ENCODE measurements at regions not wholly inside any gene's neighbourhood (a gene's known extent, or its start where the extent isn't known, plus 50 kb on each side); places are given as distances from the start of the nearest gene placed in this dataset.

DNA sequence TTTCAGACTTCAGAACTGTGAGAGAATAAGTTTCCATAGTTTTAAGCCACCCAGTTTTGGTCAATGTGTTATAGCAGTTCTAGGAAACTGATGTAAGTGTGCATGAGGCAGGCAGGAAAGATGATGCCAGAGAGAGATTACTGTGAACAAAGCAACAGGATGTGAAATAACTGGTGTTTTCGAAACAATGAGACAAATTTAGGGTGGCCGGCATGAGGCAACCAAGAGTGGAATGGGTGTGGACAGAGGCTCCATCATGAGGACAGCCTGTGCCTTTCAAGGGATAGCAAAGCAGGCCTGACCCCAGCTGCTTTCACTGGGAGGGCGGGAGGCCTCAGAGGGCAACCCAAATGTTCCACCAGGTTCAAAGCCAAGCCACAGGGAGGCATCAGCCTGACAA is 67.3 kb upstream of the UCN3 start:
- H3K4me3 ChIP-seq = no peak overlapping the region
- intact Hi-C loops (cut with DNase I, micrococcal nuclease) = no loop called here

DNA sequence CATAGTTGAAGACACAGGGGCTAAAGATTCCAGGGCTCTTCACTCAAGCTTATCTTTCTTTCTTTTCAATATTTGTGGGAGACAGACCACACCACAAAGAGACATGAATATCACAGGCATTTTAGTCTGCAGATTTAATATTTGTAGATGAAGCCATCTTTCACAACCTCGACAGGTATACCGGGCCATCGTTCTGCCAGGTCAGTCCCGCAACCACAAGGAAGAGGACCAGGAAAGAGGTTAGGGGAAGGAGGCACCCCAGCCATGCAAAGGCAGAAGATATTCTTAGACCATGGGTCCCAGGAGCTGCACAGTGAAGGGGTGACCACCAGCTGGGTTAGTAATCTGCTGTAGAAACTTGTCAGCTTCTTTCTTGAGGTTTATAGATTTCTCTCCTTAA is 66.8 kb upstream of the UCN3 start:
- Histone ChIP-seq H3K36me3 (ENCODE audit: low read depth) (no peaks in the 10 kb centered on the region), H3K4me3 (no peak overlapping the region), H3K4me1 (ENCODE audit: low read depth) (no peaks in the 10 kb centered on the region), H3K9me3 (no peaks in the 10 kb centered on the region)
- TF ChIP-seq, protein P1, sequence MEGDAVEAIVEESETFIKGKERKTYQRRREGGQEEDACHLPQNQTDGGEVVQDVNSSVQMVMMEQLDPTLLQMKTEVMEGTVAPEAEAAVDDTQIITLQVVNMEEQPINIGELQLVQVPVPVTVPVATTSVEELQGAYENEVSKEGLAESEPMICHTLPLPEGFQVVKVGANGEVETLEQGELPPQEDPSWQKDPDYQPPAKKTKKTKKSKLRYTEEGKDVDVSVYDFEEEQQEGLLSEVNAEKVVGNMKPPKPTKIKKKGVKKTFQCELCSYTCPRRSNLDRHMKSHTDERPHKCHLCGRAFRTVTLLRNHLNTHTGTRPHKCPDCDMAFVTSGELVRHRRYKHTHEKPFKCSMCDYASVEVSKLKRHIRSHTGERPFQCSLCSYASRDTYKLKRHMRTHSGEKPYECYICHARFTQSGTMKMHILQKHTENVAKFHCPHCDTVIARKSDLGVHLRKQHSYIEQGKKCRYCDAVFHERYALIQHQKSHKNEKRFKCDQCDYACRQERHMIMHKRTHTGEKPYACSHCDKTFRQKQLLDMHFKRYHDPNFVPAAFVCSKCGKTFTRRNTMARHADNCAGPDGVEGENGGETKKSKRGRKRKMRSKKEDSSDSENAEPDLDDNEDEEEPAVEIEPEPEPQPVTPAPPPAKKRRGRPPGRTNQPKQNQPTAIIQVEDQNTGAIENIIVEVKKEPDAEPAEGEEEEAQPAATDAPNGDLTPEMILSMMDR (IDR thresholded peaks at IDR 0.05) = no peak
- ATAC-seq = no peak
- intact Hi-C loops (cut with DNase I, micrococcal nuclease) = no loop called here
- no peak for DNase-seq

More for the DNA sequence above, 67.3 kb upstream of the UCN3 start:
- ATAC-seq = no peak
- Histone ChIP-seq H3K4me1 (ENCODE audit: low read depth) (no peaks in the 10 kb centered on the region), H3K36me3 (ENCODE audit: low read depth) (no peaks in the 10 kb centered on the region), H3K9me3 (no peaks in the 10 kb centered on the region)
- TF ChIP-seq, protein P1 (IDR thresholded peaks at IDR 0.05) = no peak
- DNase-seq = no peak

DNA sequence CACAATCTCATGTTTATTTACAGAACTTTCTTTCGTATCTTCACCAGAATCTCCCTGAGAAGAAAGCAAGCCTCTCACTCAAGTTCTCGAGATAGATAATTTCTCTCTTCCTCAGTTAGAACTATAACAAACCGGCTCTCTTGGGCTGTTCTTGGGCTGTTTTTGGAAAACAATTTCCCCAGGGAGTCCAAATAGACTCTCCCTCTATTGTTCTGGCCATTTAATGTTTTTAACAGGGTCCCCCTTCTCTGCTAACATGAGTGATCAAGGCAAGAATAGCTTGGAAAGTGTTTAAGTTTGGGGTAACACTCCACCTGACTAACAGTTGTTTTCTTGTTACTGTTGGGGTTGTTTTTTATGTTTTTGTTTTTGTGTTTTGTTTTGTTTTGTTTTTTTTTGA is 64.8 kb upstream of the UCN3 start:
- DNase-seq (no peak), ATAC-seq (no peak)
- intact Hi-C loops (cut with DNase I, micrococcal nuclease) = no loop called here
- H3K4me1 ChIP-seq (ENCODE audit: low read depth) = no peaks in the 10 kb centered on the region
- no peaks in the 10 kb centered on the region for H3K36me3 ChIP-seq (ENCODE audit: low read depth)
- H3K9me3 ChIP-seq = no peaks in the 10 kb centered on the region
- no peak overlapping the region for H3K4me3 ChIP-seq
- TF ChIP-seq, protein P1 (IDR thresholded peaks at IDR 0.05) = no peak

DNA sequence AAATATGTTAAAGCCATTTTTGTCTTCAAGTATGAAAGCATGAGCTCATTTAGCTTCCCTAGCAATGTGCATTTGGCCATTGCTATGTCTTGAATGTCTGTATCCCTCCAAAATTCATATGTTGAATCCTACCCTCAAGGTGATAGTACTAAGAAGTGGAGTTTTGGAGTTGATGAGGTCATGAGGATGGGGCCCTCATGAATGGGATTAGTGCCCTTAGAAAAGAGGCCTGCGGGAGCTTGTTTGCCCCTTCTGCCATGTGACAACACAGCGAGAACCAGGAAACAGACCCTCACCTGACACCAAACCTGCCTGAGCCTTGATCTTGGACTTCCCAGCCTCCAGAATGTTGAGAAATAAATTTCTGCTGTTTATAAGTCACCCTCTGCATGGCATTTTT is 61.3 kb upstream of the UCN3 start:
- ATAC-seq = no peak
- H3K9me3 ChIP-seq = no peaks in the 10 kb centered on the region
- intact Hi-C loops (cut with DNase I, micrococcal nuclease) = no loop called here
- H3K4me3 ChIP-seq = no peak overlapping the region
- TF ChIP-seq, protein P1 (IDR thresholded peaks at IDR 0.05) = no peak
- H3K4me1 ChIP-seq (ENCODE audit: low read depth) = no peaks in the 10 kb centered on the region
- no peaks in the 10 kb centered on the region for H3K36me3 ChIP-seq (ENCODE audit: low read depth)
- DNase-seq = no peak

DNA sequence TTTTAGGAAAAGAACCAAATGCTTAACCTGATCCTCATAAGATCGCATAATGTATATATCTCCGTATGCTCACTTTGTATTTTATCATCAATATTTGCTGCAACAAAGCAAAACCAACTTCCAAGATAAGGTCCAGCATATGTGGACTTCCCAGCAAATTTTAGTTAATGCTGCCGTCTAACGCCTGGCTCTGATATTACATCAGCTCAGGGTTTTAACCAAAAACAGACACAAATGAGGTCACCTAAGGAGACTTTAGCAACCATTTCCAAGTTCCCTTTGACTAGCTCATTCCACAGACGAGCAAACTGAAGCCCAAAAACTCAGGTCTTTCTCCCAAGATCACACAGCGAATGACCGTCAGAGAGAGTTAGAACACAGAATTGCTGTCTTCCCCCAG is 59.4 kb upstream of the UCN3 start:
- intact Hi-C loops (cut with DNase I, micrococcal nuclease) = no loop called here
- Histone ChIP-seq H3K36me3 (ENCODE audit: low read depth) (no peaks in the 10 kb centered on the region), H3K4me1 (ENCODE audit: low read depth) (no peaks in the 10 kb centered on the region), H3K9me3 (no peaks in the 10 kb centered on the region), H3K4me3 (no peak overlapping the region)
- no peak for ATAC-seq
- TF ChIP-seq, protein P1 (IDR thresholded peaks at IDR 0.05) = no peak
- DNase-seq = no peak

DNA sequence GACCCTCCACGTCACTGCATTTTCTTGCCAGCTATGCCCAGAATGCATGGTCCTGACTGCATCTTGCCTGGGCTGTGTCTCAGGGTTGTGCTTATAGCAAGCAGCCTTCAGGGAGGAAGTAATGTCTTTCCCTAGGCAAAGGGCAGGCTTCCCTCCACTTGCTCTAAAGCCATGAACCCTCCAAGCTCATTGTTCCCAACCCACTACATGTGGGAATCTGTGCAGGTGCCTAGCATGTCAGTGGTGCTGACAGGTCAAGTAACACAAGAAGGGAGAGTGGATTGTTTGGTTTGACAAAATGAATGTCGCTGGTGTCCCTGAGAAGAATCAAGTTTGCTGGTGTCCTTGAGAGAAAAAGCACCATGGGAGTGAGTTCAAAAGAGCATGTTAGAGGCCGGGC is 53.9 kb upstream of the UCN3 start:
- DNase-seq = no peak
- intact Hi-C loops (cut with DNase I, micrococcal nuclease) = no loop called here
- ATAC-seq = no peak

More for the DNA sequence above, 53.9 kb upstream of the UCN3 start:
- no peak overlapping the region for H3K4me3 ChIP-seq
- no peaks in the 10 kb centered on the region for H3K36me3 ChIP-seq (ENCODE audit: low read depth)
- TF ChIP-seq, protein P1 (IDR thresholded peaks at IDR 0.05) = no peak
- H3K4me1 ChIP-seq (ENCODE audit: low read depth) = no peaks in the 10 kb centered on the region
- no peaks in the 10 kb centered on the region for H3K9me3 ChIP-seq

Measured in mucosa of descending colon (tissue), 3 donors.